GM19238 (cell line): ENCODE measurements at regions not wholly inside any gene's neighbourhood (a gene's known extent, or its start where the extent isn't known, plus 50 kb on each side); places are given as distances from the start of the nearest gene placed in this dataset.

Source experiments
- DNase-seq: peaks from one replicate; pipeline ENCODE4 v3.0.0; 2011; ENCODE audit warnings: low spot score; ENCODE audit not compliant: insufficient read length

- DNase-seq: no peak
Observed at GRCh38 chr1:55695552-55695951, 480.4 kb upstream of the USP24 start.

GRCh38 chr1:55695151-55695550 lies 480.0 kb upstream of the USP24 start:
- no peak for DNase-seq

GRCh38 chr1:55694310-55694801 lies 479.2 kb upstream of the USP24 start:
- no peak for DNase-seq

- no peak for DNase-seq
Observed at GRCh38 chr1:55692726-55693125, 477.6 kb upstream of the USP24 start.

- no peak for DNase-seq
Observed at GRCh38 chr1:55690366-55690765, 475.2 kb upstream of the USP24 start.

- DNase-seq: no peak
Observed at GRCh38 chr1:55689800-55690199, 474.6 kb upstream of the USP24 start.

GRCh38 chr1:55685560-55685959 lies 470.4 kb upstream of the USP24 start:
- DNase-seq: no peak

- no peak for DNase-seq
Observed at GRCh38 chr1:55684131-55684650, 469.0 kb upstream of the USP24 start.

GRCh38 chr1:55682198-55682597 lies 467.0 kb upstream of the USP24 start:
- no peak for DNase-seq

GRCh38 chr1:55679971-55680370 lies 464.8 kb upstream of the USP24 start:
- DNase-seq: no peak

GRCh38 chr1:55673416-55673815 lies 458.3 kb upstream of the USP24 start:
- no peak for DNase-seq

GRCh38 chr1:55670331-55671082 lies 455.3 kb upstream of the USP24 start:
- DNase-seq: no peak

- no peak for DNase-seq
Observed at GRCh38 chr1:55669293-55669692, 454.1 kb upstream of the USP24 start.

GRCh38 chr1:55662875-55663274 lies 447.7 kb upstream of the USP24 start:
- DNase-seq: no peak

GRCh38 chr1:55658917-55659316 lies 443.8 kb upstream of the USP24 start:
- DNase-seq: no peak

- DNase-seq: no peak
Observed at GRCh38 chr1:55654750-55655149, 439.6 kb upstream of the USP24 start.

GRCh38 chr1:55654171-55654570 lies 439.0 kb upstream of the USP24 start:
- DNase-seq: no peak

GRCh38 chr1:55650444-55650843 lies 435.3 kb upstream of the USP24 start:
- no peak for DNase-seq

- no peak for DNase-seq
Observed at GRCh38 chr1:55646181-55646580, 431.0 kb upstream of the USP24 start.

GRCh38 chr1:55645270-55645669 lies 430.1 kb upstream of the USP24 start:
- DNase-seq: no peak

GRCh38 chr1:55641947-55642346 lies 426.8 kb upstream of the USP24 start:
- DNase-seq: no peak

GRCh38 chr1:55640708-55641473 lies 425.7 kb upstream of the USP24 start:
- DNase-seq: no peak
